Ectodermal cell (in vitro differentiated cells): ENCODE measurements at regions not wholly inside any gene's neighbourhood (a gene's known extent, or its start where the extent isn't known, plus 50 kb on each side); places are given as distances from the start of the nearest gene placed in this dataset.

Experiments
- H3K27ac ChIP-seq: 2 replicates; pipeline ENCODE4 v1.7.0; 2013; ENCODE audit warnings: mild to moderate bottlenecking, low read depth, low read length; ENCODE audit not compliant: insufficient read depth, poor library complexity, severe bottlenecking
- H3K27me3 ChIP-seq: 2 replicates; pipeline ENCODE4 v1.7.0; 2013; ENCODE audit warnings: mild to moderate bottlenecking, low read length; ENCODE audit not compliant: insufficient read depth, control insufficient read depth, poor library complexity, severe bottlenecking
- H3K36me3 ChIP-seq: one replicate; pipeline ENCODE4 v1.7.0; 2013; ENCODE audit warnings: low read length; ENCODE audit not compliant: control insufficient read depth, insufficient read depth
- H3K4me1 ChIP-seq: one replicate; pipeline ENCODE4 v1.7.0; 2013; ENCODE audit warnings: low read length; ENCODE audit not compliant: control insufficient read depth, insufficient read depth
- H3K4me3 ChIP-seq: 2 replicates; pipeline ENCODE4 v1.7.0; 2013; ENCODE audit warnings: low read depth, low read length, control low read depth; ENCODE audit not compliant: insufficient read depth
- H3K9me3 ChIP-seq: 2 replicates; pipeline ENCODE4 v1.7.0; 2013; ENCODE audit warnings: mild to moderate bottlenecking, low read length, moderate library complexity; ENCODE audit not compliant: control insufficient read depth
- WGBS, 2 experiments: methylation state at CpG; one replicate each; pipeline ENCODE4 v1.1.7; 2013; ENCODE audit warnings: missing lambda C conversion rate in 2 of 2; 5-methylcytosine and 5-hydroxymethylcytosine counted together

GRCh38 chr18:25832001-25832604 lies 258.3 kb downstream of the SS18 start:
- Histone ChIP-seq H3K4me1 (peaks cover 9% of the 10 kb centered on the region), H3K36me3 (no peaks in the 10 kb centered on the region), H3K27ac (no peak overlapping the region), H3K4me3 (no peak overlapping the region), H3K9me3 (no peaks in the 10 kb centered on the region), H3K27me3 (no peaks in the 10 kb centered on the region)
- WGBS, 2 experiments = 24% methylated on average over 3 of the region's 3 CpGs

GRCh38 chr18:25831301-25831701 lies 259.1 kb downstream of the SS18 start:
- Histone ChIP-seq H3K4me1 (peaks cover 10% of the 10 kb centered on the region), H3K27me3 (no peaks in the 10 kb centered on the region), H3K27ac (no peak overlapping the region), H3K36me3 (no peaks in the 10 kb centered on the region), H3K4me3 (no peak overlapping the region), H3K9me3 (no peaks in the 10 kb centered on the region)
- 91 to 95% methylated on average over 5 of the region's 5 CpGs for WGBS, 2 experiments

- no peak overlapping the region for H3K4me3 ChIP-seq
These were observed 259.6 kb downstream of the SS18 start for GRCh38 chr18:25830787-25831186.

GRCh38 chr18:25827961-25828561 lies 262.4 kb downstream of the SS18 start:
- H3K9me3 ChIP-seq = no peaks in the 10 kb centered on the region
- no peaks in the 10 kb centered on the region for H3K27me3 ChIP-seq
- H3K4me3 ChIP-seq = no peak overlapping the region
- 68 to 70% methylated on average over 13 of the region's 13 CpGs for WGBS, 2 experiments
- no peak overlapping the region for H3K27ac ChIP-seq
- no peaks in the 10 kb centered on the region for H3K36me3 ChIP-seq
- H3K4me1 ChIP-seq = peaks cover 18% of the 10 kb centered on the region

More at GRCh38 chr18:25830787-25831186, 259.6 kb downstream of the SS18 start:
- H3K27ac ChIP-seq = no peak overlapping the region
- H3K27me3 ChIP-seq = no peaks in the 10 kb centered on the region
- 94 to 97% methylated on average over 2 of the region's 2 CpGs for WGBS, 2 experiments
- no peaks in the 10 kb centered on the region for H3K36me3 ChIP-seq
- H3K4me1 ChIP-seq = peaks cover 13% of the 10 kb centered on the region
- no peaks in the 10 kb centered on the region for H3K9me3 ChIP-seq

GRCh38 chr18:25827228-25827627 lies 263.2 kb downstream of the SS18 start:
- Histone ChIP-seq H3K4me3 (no peak overlapping the region), H3K36me3 (no peaks in the 10 kb centered on the region), H3K27me3 (no peaks in the 10 kb centered on the region), H3K27ac (no peak overlapping the region), H3K9me3 (no peaks in the 10 kb centered on the region), H3K4me1 (peaks cover 18% of the 10 kb centered on the region)
- WGBS, 2 experiments = 88% methylated on average over 4 of the region's 4 CpGs

- no peaks in the 10 kb centered on the region for H3K36me3 ChIP-seq
- peaks cover 18% of the 10 kb centered on the region for H3K4me1 ChIP-seq
- H3K4me3 ChIP-seq = no peak overlapping the region
- WGBS, 2 experiments = 93 to 94% methylated on average over 5 of the region's 5 CpGs
- no peaks in the 10 kb centered on the region for H3K27me3 ChIP-seq
- H3K27ac ChIP-seq = no peak overlapping the region
- H3K9me3 ChIP-seq = no peaks in the 10 kb centered on the region
These were observed 263.6 kb downstream of the SS18 start for GRCh38 chr18:25826823-25827222.

GRCh38 chr18:25825979-25826776 lies 264.2 kb downstream of the SS18 start:
- WGBS, 2 experiments = 88 to 90% methylated on average over 4 of the region's 4 CpGs
- H3K4me3 ChIP-seq = no peak overlapping the region
- H3K36me3 ChIP-seq = no peaks in the 10 kb centered on the region
- H3K27ac ChIP-seq = no peak overlapping the region
- H3K4me1 ChIP-seq = peaks cover 18% of the 10 kb centered on the region
- H3K9me3 ChIP-seq = no peaks in the 10 kb centered on the region
- H3K27me3 ChIP-seq = no peaks in the 10 kb centered on the region

- H3K9me3 ChIP-seq = no peaks in the 10 kb centered on the region
- no peak overlapping the region for H3K4me3 ChIP-seq
- WGBS, 2 experiments = 65 to 71% methylated on average over 6 of the region's 6 CpGs
- H3K27me3 ChIP-seq = no peaks in the 10 kb centered on the region
- H3K36me3 ChIP-seq = no peaks in the 10 kb centered on the region
- peaks cover 18% of the 10 kb centered on the region for H3K4me1 ChIP-seq
- peak overlapping the region; percentile 37 for H3K27ac ChIP-seq
These were observed 265.4 kb downstream of the SS18 start for GRCh38 chr18:25825056-25825455.

- H3K9me3 ChIP-seq = no peaks in the 10 kb centered on the region
- H3K4me3 ChIP-seq = no peak overlapping the region
- no peaks in the 10 kb centered on the region for H3K27me3 ChIP-seq
- no peaks in the 10 kb centered on the region for H3K36me3 ChIP-seq
- no peak overlapping the region for H3K27ac ChIP-seq
- WGBS, 2 experiments = 33 to 35% methylated on average over 1 of the region's 1 CpG
- H3K4me1 ChIP-seq = peaks cover 1% of the 10 kb centered on the region
These were observed 270.6 kb downstream of the SS18 start for GRCh38 chr18:25819746-25820363.

- no peaks in the 10 kb centered on the region for H3K4me1 ChIP-seq
- 91 to 94% methylated on average over 6 of the region's 6 CpGs for whole genome bisulfite sequencing, 2 experiments
- no peak overlapping the region for H3K27ac ChIP-seq
- no peak overlapping the region for H3K4me3 ChIP-seq
- no peaks in the 10 kb centered on the region for H3K27me3 ChIP-seq
- H3K36me3 ChIP-seq = no peaks in the 10 kb centered on the region
- no peaks in the 10 kb centered on the region for H3K9me3 ChIP-seq
These were observed 271.9 kb downstream of the SS18 start for GRCh38 chr18:25818505-25818904.
